T-helper 2 cell treated with Interferon-gamma antibody and Interleukin-4, amounts not matched to agents 100 ng/mL and 5 ng/mL, for 36 hours (primary cell): ENCODE measurements at regions not wholly inside any gene's neighbourhood (a gene's known extent, or its start where the extent isn't known, plus 50 kb on each side); places are given as distances from the start of the nearest gene placed in this dataset.

Experiments used
- intact Hi-C: fragments of 100-400 bp; cut with micrococcal nuclease; formaldehyde crosslinking; loops from one replicate; pipeline ENCODE4 v1.15.1; 2023

GRCh38 chr3:154976072-154976983, 103.8 kb upstream of the MME start:
- intact Hi-C loops, result no loop called here

GRCh38 chr3:154973851-154974250, 106.3 kb upstream of the MME start:
- intact Hi-C loops, result no loop called here

GRCh38 chr3:154972951-154973350, 107.2 kb upstream of the MME start:
- intact Hi-C loops, result no loop called here

- intact Hi-C loops, result no loop called here
Observed at GRCh38 chr3:154971771-154972326, 108.3 kb upstream of the MME start.

GRCh38 chr3:154971341-154971740, 108.8 kb upstream of the MME start:
- intact Hi-C loops, result no loop called here

GRCh38 chr3:154970797-154971196, 109.3 kb upstream of the MME start:
- intact Hi-C loops, result no loop called here

GRCh38 chr3:154969366-154969765, 110.8 kb upstream of the MME start:
- intact Hi-C loops, result no loop called here

GRCh38 chr3:154967090-154967489, 113.0 kb upstream of the MME start:
- intact Hi-C loops, result no loop called here

GRCh38 chr3:154956815-154957214, 123.3 kb upstream of the MME start:
- intact Hi-C loops, result no loop called here

- intact Hi-C loops, result no loop called here
Observed at GRCh38 chr3:154955907-154956533, 124.1 kb upstream of the MME start.

- intact Hi-C loops, result no loop called here
Observed at GRCh38 chr3:154954757-154955156, 125.4 kb upstream of the MME start.

- intact Hi-C loops, result no loop called here
Observed at GRCh38 chr3:154953538-154953937, 126.6 kb upstream of the MME start.

GRCh38 chr3:154952553-154952952, 127.6 kb upstream of the MME start:
- intact Hi-C loops, result no loop called here

- intact Hi-C loops, result no loop called here
Observed at GRCh38 chr3:154943981-154944380, 136.1 kb upstream of the MME start.

GRCh38 chr3:154942827-154943226, 137.3 kb upstream of the MME start:
- intact Hi-C loops, result no loop called here

- intact Hi-C loops, result no loop called here
Observed at GRCh38 chr3:154936196-154936595, 143.9 kb upstream of the MME start.

- intact Hi-C loops, result no loop called here
Observed at GRCh38 chr3:154933581-154933980, 146.5 kb upstream of the MME start.

GRCh38 chr3:154932633-154933032, 147.5 kb upstream of the MME start:
- intact Hi-C loops, result no loop called here

- intact Hi-C loops, result no loop called here
Observed at GRCh38 chr3:154931484-154931883, 148.6 kb upstream of the MME start.

- intact Hi-C loops, result no loop called here
Observed at GRCh38 chr3:154926721-154927120, 153.4 kb upstream of the MME start.

- intact Hi-C loops, result no loop called here
Observed at GRCh38 chr3:154921351-154921750, 158.8 kb upstream of the MME start.

- intact Hi-C loops, result no loop called here
Observed at GRCh38 chr3:154919226-154919625, 160.9 kb upstream of the MME start.
